ENCODE measurements at regions not wholly inside any gene's neighbourhood (a gene's known extent, or its start where the extent isn't known, plus 50 kb on each side); places are given as distances from the start of the nearest gene placed in this dataset.

- TF ChIP-seq CTCF (IDR thresholded peaks at IDR 0.05) (no peak), POLR2AphosphoS5 (IDR thresholded peaks at IDR 0.05) (no peak), EP300 (IDR thresholded peaks at IDR 0.05) (no peak)
These were observed 1036.3 kb downstream of the TTLL7 start for GRCh38 chr1:82962658-82963057.
